Prostate gland (tissue), 2 donors: ENCODE measurements at regions not wholly inside any gene's neighbourhood (a gene's known extent, or its start where the extent isn't known, plus 50 kb on each side); places are given as distances from the start of the nearest gene placed in this dataset.
"Not testable (repeated sequence)": the region's sequence is repeated elsewhere in the genome, so short reads cannot be mapped to it uniquely, and the experiment has no call there.

Source experiments
- POLR2A ChIP-seq: fragments of 450-650 bp; IDR thresholded peaks from one replicate; pipeline ENCODE4 v1.6.1; 2016; ENCODE audit warnings: antibody characterized with exemption, mild to moderate bottlenecking
- POLR2AphosphoS5 ChIP-seq: sonication (generic); formaldehyde crosslinking; IDR thresholded peaks from one replicate; pipeline ENCODE4 v1.6.1; 2017; ENCODE audit warnings: antibody characterized with exemption
- TF ChIP-seq, protein P1 (sequence below), 4 experiments: fragments of 200-600 bp in 2 of 4; fragments of 450-650 bp in 2 of 4; sonication (generic) in 2 of 4; IDR thresholded peaks; 1 replicate in 3 of 4; 2 replicates in 1 of 4; pipeline ENCODE4 v1.5.1; 2016 to 2019; ENCODE audit warnings: antibody characterized with exemption in 4 of 4, mild to moderate bottlenecking in 2 of 4, moderate library complexity in 2 of 4

DNA sequence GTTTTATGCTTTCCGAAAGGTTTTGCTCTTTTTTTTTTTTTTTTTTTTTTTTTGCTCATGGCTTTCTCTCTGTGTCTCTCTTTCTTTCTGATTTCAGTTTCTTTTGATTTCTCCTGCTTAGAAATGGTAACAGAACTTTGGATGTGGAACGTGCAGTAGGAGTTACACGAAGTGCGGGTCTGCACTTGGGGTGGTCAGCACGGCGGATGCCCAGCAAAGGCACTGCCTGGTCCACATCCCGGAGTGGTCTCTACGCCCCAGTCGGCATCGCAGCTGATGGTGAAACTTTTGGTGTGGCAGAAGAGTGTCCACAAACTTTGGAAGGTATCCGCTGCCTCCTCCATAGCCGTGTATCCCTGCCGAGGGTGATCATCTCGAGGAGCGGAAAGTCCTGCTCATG is 385.2 kb downstream of the ZNF716 start:
- TF ChIP-seq POLR2AphosphoS5, POLR2A: not testable (repeated sequence)
- TF ChIP-seq, protein P1, sequence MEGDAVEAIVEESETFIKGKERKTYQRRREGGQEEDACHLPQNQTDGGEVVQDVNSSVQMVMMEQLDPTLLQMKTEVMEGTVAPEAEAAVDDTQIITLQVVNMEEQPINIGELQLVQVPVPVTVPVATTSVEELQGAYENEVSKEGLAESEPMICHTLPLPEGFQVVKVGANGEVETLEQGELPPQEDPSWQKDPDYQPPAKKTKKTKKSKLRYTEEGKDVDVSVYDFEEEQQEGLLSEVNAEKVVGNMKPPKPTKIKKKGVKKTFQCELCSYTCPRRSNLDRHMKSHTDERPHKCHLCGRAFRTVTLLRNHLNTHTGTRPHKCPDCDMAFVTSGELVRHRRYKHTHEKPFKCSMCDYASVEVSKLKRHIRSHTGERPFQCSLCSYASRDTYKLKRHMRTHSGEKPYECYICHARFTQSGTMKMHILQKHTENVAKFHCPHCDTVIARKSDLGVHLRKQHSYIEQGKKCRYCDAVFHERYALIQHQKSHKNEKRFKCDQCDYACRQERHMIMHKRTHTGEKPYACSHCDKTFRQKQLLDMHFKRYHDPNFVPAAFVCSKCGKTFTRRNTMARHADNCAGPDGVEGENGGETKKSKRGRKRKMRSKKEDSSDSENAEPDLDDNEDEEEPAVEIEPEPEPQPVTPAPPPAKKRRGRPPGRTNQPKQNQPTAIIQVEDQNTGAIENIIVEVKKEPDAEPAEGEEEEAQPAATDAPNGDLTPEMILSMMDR (IDR thresholded peaks at IDR 0.05) = not testable (repeated sequence)
